HL-60 (cell line): ENCODE measurements at regions not wholly inside any gene's neighbourhood (a gene's known extent, or its start where the extent isn't known, plus 50 kb on each side); places are given as distances from the start of the nearest gene placed in this dataset.

Experiments used
- DNase-seq, 2 experiments: peaks; one replicate each; pipeline ENCODE4 v3.0.0-alpha.2; 2010 to 2020; ENCODE audit warnings: low read depth in 1 of 2, low spot score in 1 of 2
- H3K27ac ChIP-seq: fragments of 250-450 bp; sonication (Bioruptor Pico); replicated peaks from 2 replicates; pipeline ENCODE4 v1.5.1; 2020; ENCODE audit warnings: mild to moderate bottlenecking, moderate library complexity
- H3K27me3 ChIP-seq: fragments of 250-450 bp; sonication (Bioruptor Pico); 2 replicates; pipeline ENCODE4 v1.5.1; 2021; ENCODE audit warnings: mild to moderate bottlenecking, moderate library complexity; ENCODE audit not compliant: insufficient read depth, poor library complexity, severe bottlenecking
- H3K4me3 ChIP-seq: replicated peaks from 2 replicates; pipeline ENCODE4 v1.5.1; 2011; ENCODE audit warnings: mild to moderate bottlenecking, control low read depth, low read length; ENCODE audit not compliant: insufficient read depth
- CTCF ChIP-seq: IDR thresholded peaks from one replicate; pipeline ENCODE4 v1.5.1; 2011; ENCODE audit warnings: low read length, control low read depth, inconsistent platforms; ENCODE audit not compliant: insufficient read depth
- GABPA ChIP-seq: IDR thresholded peaks from 2 replicates; pipeline ENCODE4 v1.6.1; 2012; ENCODE audit warnings: low read depth
- POLR2AphosphoS5 ChIP-seq: IDR thresholded peaks from 2 replicates; pipeline ENCODE4 v1.6.1; 2012; ENCODE audit warnings: low read depth
- REST ChIP-seq: IDR thresholded peaks from 2 replicates; pipeline ENCODE4 v1.6.1; 2012; ENCODE audit warnings: low read depth; ENCODE audit not compliant: insufficient replicate concordance
- SPI1 ChIP-seq: IDR thresholded peaks from 2 replicates; pipeline ENCODE4 v1.6.1; 2012; ENCODE audit warnings: low read depth, mild to moderate bottlenecking, borderline replicate concordance

- H3K27me3 ChIP-seq, result peaks cover 2% of the 10 kb centered on the region
- TF ChIP-seq POLR2AphosphoS5, result no peak
- TF ChIP-seq REST, result no peak
- TF ChIP-seq CTCF, result no peak
- H3K4me3 ChIP-seq, result no peak overlapping the region
- DNase-seq, result no peak
- H3K27ac ChIP-seq, result no peak overlapping the region
These were observed 57.7 kb upstream of the STC2 start for GRCh38 chr5:173385832-173386360.

GRCh38 chr5:173383711-173384110 lies 55.5 kb upstream of the STC2 start:
- TF ChIP-seq SPI1, result no peak
- TF ChIP-seq CTCF, result no peak
- no peak for TF ChIP-seq REST
- TF ChIP-seq POLR2AphosphoS5, result no peak
- TF ChIP-seq GABPA, result no peak

GRCh38 chr5:173378727-173379126 lies 50.5 kb upstream of the STC2 start:
- H3K27me3 ChIP-seq, result peaks cover 2% of the 10 kb centered on the region
- H3K27ac ChIP-seq, result no peak overlapping the region
- no peak for TF ChIP-seq CTCF
- no peak for TF ChIP-seq SPI1
- no peak for TF ChIP-seq REST
- TF ChIP-seq POLR2AphosphoS5, result no peak
- TF ChIP-seq GABPA, result no peak
- no peak for DNase-seq
- no peak overlapping the region for H3K4me3 ChIP-seq

More at GRCh38 chr5:173383711-173384110, 55.5 kb upstream of the STC2 start:
- H3K27me3 ChIP-seq, result peaks cover 2% of the 10 kb centered on the region
- H3K27ac ChIP-seq, result no peak overlapping the region
- DNase-seq, result no peak
- H3K4me3 ChIP-seq, result no peak overlapping the region
